ENCODE measurements at regions not wholly inside any gene's neighbourhood (a gene's known extent, or its start where the extent isn't known, plus 50 kb on each side); places are given as distances from the start of the nearest gene placed in this dataset.

- TF ChIP-seq CTCF (IDR thresholded peaks at IDR 0.05) (no peak), POLR2A (IDR thresholded peaks at IDR 0.05) (no peak)
Observed at GRCh38 chr10:109218207-109218606, 705.1 kb downstream of the XPNPEP1 start.

Data from testis (tissue), 2 donors.